DOHH2 (cell line): ENCODE measurements at regions not wholly inside any gene's neighbourhood (a gene's known extent, or its start where the extent isn't known, plus 50 kb on each side); places are given as distances from the start of the nearest gene placed in this dataset.

Experiments
- H3F3A ChIP-seq: fragments of 200-600 bp; sonication (generic), shearing (Covaris generic); 2 replicates; pipeline ENCODE4 v1.6.0; 2016; ENCODE audit warnings: antibody characterized with exemption, mild to moderate bottlenecking; ENCODE audit not compliant: control insufficient read depth, insufficient read depth
- H3K27ac ChIP-seq: fragments of 200-600 bp; sonication (generic); 2 replicates; pipeline ENCODE4 v1.5.1; 2014; ENCODE audit warnings: low read depth, mild to moderate bottlenecking, low read length, moderate library complexity
- H3K27me3 ChIP-seq: fragments of 200-600 bp; sonication (generic); 2 replicates; pipeline ENCODE4 v1.6.1; 2014; ENCODE audit warnings: mild to moderate bottlenecking, low read length, mixed read lengths; ENCODE audit not compliant: control insufficient read depth
- H3K36me3 ChIP-seq: fragments of 200-600 bp; sonication (generic); 2 replicates; pipeline ENCODE4 v1.6.1; 2014; ENCODE audit warnings: mild to moderate bottlenecking, low read length, moderate library complexity, mixed read lengths; ENCODE audit not compliant: control insufficient read depth
- H3K4me1 ChIP-seq: fragments of 200-600 bp; sonication (generic); 2 replicates; pipeline ENCODE4 v1.6.1; 2014; ENCODE audit warnings: mild to moderate bottlenecking, low read length, mixed read lengths; ENCODE audit not compliant: control insufficient read depth
- H3K4me2 ChIP-seq: fragments of 200-600 bp; sonication (generic); 2 replicates; pipeline ENCODE4 v1.6.0; 2014; ENCODE audit warnings: mild to moderate bottlenecking, low read length, moderate library complexity
- H3K4me3 ChIP-seq: fragments of 200-600 bp; sonication (generic); 2 replicates; pipeline ENCODE4 v1.5.1; 2014; ENCODE audit warnings: mild to moderate bottlenecking, low read length, mixed read lengths
- H3K79me2 ChIP-seq: fragments of 200-600 bp; sonication (generic); 2 replicates; pipeline ENCODE4 v1.6.1; 2014; ENCODE audit warnings: mild to moderate bottlenecking, low read length, mixed read lengths; ENCODE audit not compliant: control insufficient read depth
- H3K9me2 ChIP-seq: fragments of 200-600 bp; sonication (generic); replicated peaks from 2 replicates; pipeline ENCODE4 v1.6.1; 2014; ENCODE audit warnings: mild to moderate bottlenecking, low read length, mixed read lengths; ENCODE audit not compliant: control insufficient read depth
- H3K9me3 ChIP-seq: fragments of 200-600 bp; sonication (generic); 2 replicates; pipeline ENCODE4 v1.6.1; 2014; ENCODE audit warnings: antibody characterized with exemption, low read length, mixed read lengths; ENCODE audit not compliant: control insufficient read depth, insufficient read depth
- H4K20me1 ChIP-seq: fragments of 200-600 bp; sonication (generic); 2 replicates; pipeline ENCODE4 v1.6.0; 2014; ENCODE audit warnings: low read depth, mild to moderate bottlenecking, antibody characterized with exemption, low read length, moderate library complexity; ENCODE audit not compliant: control insufficient read depth, insufficient read depth
- EZH2phosphoT487 ChIP-seq: fragments of 200-600 bp; sonication (generic); IDR thresholded peaks from 2 replicates; pipeline ENCODE4 v1.6.1; 2017; ENCODE audit warnings: borderline replicate concordance, mild to moderate bottlenecking, antibody characterized with exemption, low read length, moderate library complexity, mixed read lengths
- TF ChIP-seq, protein P1 (sequence below): fragments of 200-600 bp; sonication (generic); IDR thresholded peaks from one replicate; pipeline ENCODE4 v1.5.1; 2014; ENCODE audit warnings: antibody characterized with exemption, mild to moderate bottlenecking, low read depth, low read length; ENCODE audit not compliant: poor library complexity, severe bottlenecking

DNA sequence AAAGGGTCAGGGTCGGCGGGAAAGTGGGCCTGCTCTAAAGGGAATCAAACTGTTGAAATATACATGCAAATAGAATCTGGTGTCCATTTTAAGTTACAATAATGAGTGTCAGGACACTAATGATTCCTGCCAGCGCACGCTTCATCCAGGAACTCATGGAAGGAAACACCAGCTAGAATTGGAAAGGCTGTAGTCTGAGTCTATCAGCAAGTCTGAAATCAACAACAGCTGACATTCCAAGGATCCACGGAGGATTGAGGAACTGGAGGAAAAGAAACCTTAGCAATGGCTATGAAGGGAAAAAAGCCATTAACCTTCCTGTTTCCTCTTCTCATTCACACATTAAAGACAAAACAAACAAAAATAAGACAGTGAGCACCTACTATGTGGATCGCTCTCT lies 1063.1 kb downstream of the NTRK3 start:
- Histone ChIP-seq H3K79me2 (no peaks in the 10 kb centered on the region), H3F3A (no peaks in the 10 kb centered on the region), H4K20me1 (no peaks in the 10 kb centered on the region), H3K4me3 (no peak overlapping the region), H3K4me2 (no peak overlapping the region), H3K9me2 (no peaks in the 10 kb centered on the region), H3K36me3 (no peaks in the 10 kb centered on the region), H3K4me1 (peaks cover 4% of the 10 kb centered on the region), H3K9me3 (no peaks in the 10 kb centered on the region), H3K27me3 (no peaks in the 10 kb centered on the region), H3K27ac (no peak overlapping the region)
- TF ChIP-seq EZH2phosphoT487, result no peak
- TF ChIP-seq, protein P1, sequence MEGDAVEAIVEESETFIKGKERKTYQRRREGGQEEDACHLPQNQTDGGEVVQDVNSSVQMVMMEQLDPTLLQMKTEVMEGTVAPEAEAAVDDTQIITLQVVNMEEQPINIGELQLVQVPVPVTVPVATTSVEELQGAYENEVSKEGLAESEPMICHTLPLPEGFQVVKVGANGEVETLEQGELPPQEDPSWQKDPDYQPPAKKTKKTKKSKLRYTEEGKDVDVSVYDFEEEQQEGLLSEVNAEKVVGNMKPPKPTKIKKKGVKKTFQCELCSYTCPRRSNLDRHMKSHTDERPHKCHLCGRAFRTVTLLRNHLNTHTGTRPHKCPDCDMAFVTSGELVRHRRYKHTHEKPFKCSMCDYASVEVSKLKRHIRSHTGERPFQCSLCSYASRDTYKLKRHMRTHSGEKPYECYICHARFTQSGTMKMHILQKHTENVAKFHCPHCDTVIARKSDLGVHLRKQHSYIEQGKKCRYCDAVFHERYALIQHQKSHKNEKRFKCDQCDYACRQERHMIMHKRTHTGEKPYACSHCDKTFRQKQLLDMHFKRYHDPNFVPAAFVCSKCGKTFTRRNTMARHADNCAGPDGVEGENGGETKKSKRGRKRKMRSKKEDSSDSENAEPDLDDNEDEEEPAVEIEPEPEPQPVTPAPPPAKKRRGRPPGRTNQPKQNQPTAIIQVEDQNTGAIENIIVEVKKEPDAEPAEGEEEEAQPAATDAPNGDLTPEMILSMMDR, result no peak

DNA sequence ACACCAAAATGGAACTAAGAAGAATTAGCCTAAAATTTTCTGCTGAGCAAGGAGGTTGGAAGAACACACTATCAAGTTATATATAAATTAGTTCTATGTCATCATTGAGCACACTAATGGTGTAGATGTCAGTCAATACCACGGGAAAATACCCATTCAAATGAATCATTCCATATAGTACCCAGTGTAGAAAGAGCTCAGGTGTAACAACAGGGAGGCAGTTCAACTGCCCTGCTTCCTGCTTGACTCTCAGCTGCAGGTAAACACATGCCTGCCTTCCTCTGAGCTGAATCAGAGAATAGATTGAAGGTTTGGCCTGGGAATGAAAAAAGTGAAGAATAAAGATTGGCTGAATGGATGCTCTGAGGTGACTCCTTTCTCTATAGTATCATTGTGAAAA lies 1088.0 kb downstream of the AGBL1 start:
- H3K27ac ChIP-seq, result no peak overlapping the region
- no peak overlapping the region for H3K4me3 ChIP-seq
- no peaks in the 10 kb centered on the region for H3K4me1 ChIP-seq
- no peaks in the 10 kb centered on the region for H4K20me1 ChIP-seq
- H3K4me2 ChIP-seq, result no peak overlapping the region
- H3F3A ChIP-seq, result no peaks in the 10 kb centered on the region
- TF ChIP-seq, protein P1, result no peak
- no peak for TF ChIP-seq EZH2phosphoT487
- no peaks in the 10 kb centered on the region for H3K27me3 ChIP-seq
- no peaks in the 10 kb centered on the region for H3K36me3 ChIP-seq
- H3K9me3 ChIP-seq, result no peaks in the 10 kb centered on the region
- H3K9me2 ChIP-seq, result no peaks in the 10 kb centered on the region
- H3K79me2 ChIP-seq, result no peaks in the 10 kb centered on the region

DNA sequence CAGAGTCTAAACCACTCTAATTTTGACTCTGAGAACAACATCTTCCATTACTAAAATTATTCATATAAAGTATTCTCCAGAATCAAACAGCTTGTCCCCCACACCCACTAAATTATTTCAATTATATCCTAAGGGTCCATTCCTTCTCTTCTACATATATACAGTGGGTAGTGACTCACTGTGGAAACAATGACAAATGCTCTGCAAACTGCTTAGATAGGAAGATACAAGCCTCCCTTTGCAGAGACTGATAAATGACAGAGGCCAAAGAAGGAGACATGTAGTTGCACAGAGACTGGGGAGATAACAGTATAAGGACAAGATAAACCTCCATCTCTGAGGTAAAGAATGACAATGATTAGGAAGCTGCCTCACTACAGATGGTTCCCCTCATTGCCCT lies 1087.4 kb downstream of the AGBL1 start:
- TF ChIP-seq EZH2phosphoT487, result no peak
- TF ChIP-seq, protein P1, result no peak
- H3K9me3 ChIP-seq, result no peaks in the 10 kb centered on the region
- no peak overlapping the region for H3K4me2 ChIP-seq

DNA sequence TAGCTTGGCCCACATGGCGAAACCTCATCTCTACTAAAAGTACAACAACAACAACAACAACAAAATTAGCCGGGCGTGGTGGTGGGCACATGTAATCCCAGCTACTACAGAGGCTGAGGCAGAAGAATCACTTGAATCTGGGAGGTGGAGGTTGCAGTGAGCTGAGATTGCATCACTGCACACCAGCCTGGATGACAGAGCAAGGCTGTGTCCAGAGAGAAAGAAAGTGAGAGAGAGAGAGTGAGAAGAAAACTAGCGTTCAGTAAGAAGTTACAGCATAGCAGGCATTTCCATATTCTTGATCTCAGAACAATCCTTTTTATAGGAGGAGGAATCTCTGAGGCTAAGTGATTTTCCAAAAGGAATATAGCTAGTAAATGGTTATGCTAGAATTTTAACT lies 1076.1 kb downstream of the AGBL1 start:
- Histone ChIP-seq H3K27ac (no peak overlapping the region), H3K4me1 (no peaks in the 10 kb centered on the region)

More for the DNA sequence above, 1087.4 kb downstream of the AGBL1 start:
- H4K20me1 ChIP-seq, result no peaks in the 10 kb centered on the region
- H3K36me3 ChIP-seq, result no peaks in the 10 kb centered on the region
- no peaks in the 10 kb centered on the region for H3F3A ChIP-seq
- no peak overlapping the region for H3K27ac ChIP-seq
- no peaks in the 10 kb centered on the region for H3K27me3 ChIP-seq
- no peaks in the 10 kb centered on the region for H3K79me2 ChIP-seq
- H3K4me3 ChIP-seq, result no peak overlapping the region
- H3K9me2 ChIP-seq, result no peaks in the 10 kb centered on the region
- no peaks in the 10 kb centered on the region for H3K4me1 ChIP-seq

More for the DNA sequence above, 1076.1 kb downstream of the AGBL1 start:
- H3K27me3 ChIP-seq, result no peaks in the 10 kb centered on the region
- no peaks in the 10 kb centered on the region for H3K9me3 ChIP-seq
- no peaks in the 10 kb centered on the region for H3F3A ChIP-seq
- H3K9me2 ChIP-seq, result no peaks in the 10 kb centered on the region
- H3K4me3 ChIP-seq, result no peak overlapping the region
- H3K79me2 ChIP-seq, result no peaks in the 10 kb centered on the region
- no peaks in the 10 kb centered on the region for H4K20me1 ChIP-seq
- TF ChIP-seq, protein P1, result no peak
- H3K36me3 ChIP-seq, result no peaks in the 10 kb centered on the region
- no peak overlapping the region for H3K4me2 ChIP-seq
